GM12878 (cell line): ENCODE measurements at regions not wholly inside any gene's neighbourhood (a gene's known extent, or its start where the extent isn't known, plus 50 kb on each side); places are given as distances from the start of the nearest gene placed in this dataset.

Experiments used
- ATAC-seq: fragments of 200-7000 bp; cut with Tn5 transposase; 3 replicates; pipeline ENCODE4 v1.9.1; 2020; ENCODE audit warnings: mild to moderate bottlenecking, moderate library complexity
- BruUV-seq: library from RNA; stranded (reverse); fragments of 400-500 nt; replicated peaks from 2 replicates; lab custom pipeline; 2021; lab: Mats Ljungman, UMichigan
- CTCF ChIA-PET: fragments of 300-600 bp; sonication (Branson Sonifier 250); formaldehyde crosslinking; extraction: SDS; loops from one replicate; lab custom pipeline; 2021; ENCODE audit warnings: inconsistent platforms; lab: Yijun Ruan, JAX
- POLR2A ChIA-PET: fragments of 350-600 bp; formaldehyde crosslinking; extraction: SDS; loops from one replicate; lab custom pipeline; 2021; ENCODE audit warnings: inconsistent platforms; lab: Charles Lee
- RAD21 ChIA-PET: fragments of 300-600 bp; sonication (Branson Sonifier 250); formaldehyde crosslinking; loops from one replicate; lab custom pipeline; 2023; ENCODE audit warnings: antibody characterized with exemption; ENCODE audit not compliant: unreplicated experiment; lab: Charles Lee
- SMC1A ChIA-PET: fragments of 300-600 bp; sonication (Branson Sonifier 250); formaldehyde crosslinking; loops from one replicate; lab custom pipeline; 2023; ENCODE audit not compliant: unreplicated experiment, uncharacterized antibody; lab: Charles Lee
- DNase-seq: peaks from one replicate; pipeline ENCODE4 v3.0.0-alpha.2; 2011; ENCODE audit warnings: low read depth, low spot score
- FAIRE-seq: peaks from 3 replicates; lab custom pipeline; 2011; peaks lifted over from hg19 to GRCh38; lab: Jason Lieb, UNC
- H2AFZ ChIP-seq: 2 replicates; pipeline ENCODE4 v1.6.0; 2011; ENCODE audit warnings: low read depth, low read length, control low read depth; ENCODE audit not compliant: control insufficient read depth
- H3K27ac ChIP-seq: 2 replicates; pipeline ENCODE4 v1.5.1; 2011; ENCODE audit warnings: control low read depth; ENCODE audit not compliant: control insufficient read depth, insufficient read depth
- H3K27me3 ChIP-seq, 2 experiments: replicated peaks in 1 of 2; 2 replicates each; pipeline versions ENCODE4 v1.6.0 to v1.6.1; 2011; ENCODE audit warnings: low read length in 1 of 2; ENCODE audit not compliant: control insufficient read depth in 2 of 2, insufficient read depth in 2 of 2
- H3K36me3 ChIP-seq, 2 experiments: 2 replicates each; pipeline ENCODE4 v1.5.1; 2011; ENCODE audit warnings: low read length in 1 of 2; ENCODE audit not compliant: control insufficient read depth in 2 of 2, insufficient read depth in 2 of 2
- H3K4me1 ChIP-seq: 2 replicates; pipeline ENCODE4 v1.6.1; 2011; ENCODE audit warnings: mild to moderate bottlenecking, low read length, moderate library complexity, mixed read lengths; ENCODE audit not compliant: control insufficient read depth, insufficient read depth
- H3K4me2 ChIP-seq: 2 replicates; pipeline ENCODE4 v1.6.0; 2011; ENCODE audit warnings: control low read depth; ENCODE audit not compliant: control insufficient read depth, insufficient read depth
- H3K4me3 ChIP-seq: fragments of 200-600 bp; sonication (generic); 2 replicates; pipeline ENCODE4 v1.5.1; 2016
- H3K79me2 ChIP-seq: 2 replicates; pipeline ENCODE4 v1.6.0; 2011; ENCODE audit warnings: low read length; ENCODE audit not compliant: control insufficient read depth, insufficient read depth
- H3K9ac ChIP-seq: 2 replicates; pipeline ENCODE4 v1.8.0; 2011; ENCODE audit warnings: low read length, control low read depth, mixed read lengths; ENCODE audit not compliant: control insufficient read depth, insufficient read depth
- H3K9me3 ChIP-seq: replicated peaks from 3 replicates; pipeline ENCODE4 v1.5.1; 2011; ENCODE audit warnings: mild to moderate bottlenecking, low read length; ENCODE audit not compliant: control insufficient read depth, insufficient read depth
- H4K20me1 ChIP-seq: 2 replicates; pipeline ENCODE4 v1.6.0; 2011; ENCODE audit not compliant: control insufficient read depth, insufficient read depth
- CBX3 ChIP-seq: fragments of 200-600 bp; sonication (generic); IDR thresholded peaks from 2 replicates; pipeline ENCODE4 v1.6.1; 2016; ENCODE audit warnings: low read depth, borderline replicate concordance
- CHD2 ChIP-seq: IDR thresholded peaks from 2 replicates; pipeline ENCODE4 v1.6.1; 2011; ENCODE audit warnings: low read depth, low read length, improper control_type of control experiment, borderline replicate concordance
- HCFC1 ChIP-seq: fragments of 150-350 bp; IDR thresholded peaks from 2 replicates; pipeline ENCODE4 v1.6.1; 2014; ENCODE audit warnings: low read length
- HDGF ChIP-seq: fragments of 450-650 bp; IDR thresholded peaks from 2 replicates; pipeline ENCODE4 v1.6.1; 2016; ENCODE audit warnings: antibody characterized with exemption
- KAT2A ChIP-seq: conservative IDR thresholded peaks from 2 replicates; pipeline ENCODE4 v1.6.1; 2011; ENCODE audit warnings: low read depth, low read length; ENCODE audit not compliant: control insufficient read depth
- KDM1A ChIP-seq: fragments of 200-600 bp; sonication (generic); IDR thresholded peaks from 2 replicates; pipeline ENCODE4 v1.6.1; 2016; ENCODE audit warnings: borderline replicate concordance
- MAX ChIP-seq: IDR thresholded peaks from 2 replicates; pipeline ENCODE4 v1.6.1; 2012; ENCODE audit warnings: low read depth, low read length, improper control_type of control experiment
- NR2C1 ChIP-seq: fragments of 450-650 bp; IDR thresholded peaks from 2 replicates; pipeline ENCODE4 v1.6.1; 2017; ENCODE audit warnings: antibody characterized with exemption, mild to moderate bottlenecking, moderate library complexity
- POU2F2 ChIP-seq: IDR thresholded peaks from 3 replicates; pipeline ENCODE4 v1.6.1; 2011; ENCODE audit warnings: low read depth, mild to moderate bottlenecking, low read length, borderline replicate concordance
- RAD21 ChIP-seq: IDR thresholded peaks from 2 replicates; pipeline ENCODE4 v1.6.1; 2011; ENCODE audit warnings: mild to moderate bottlenecking, low read depth, low read length, moderate library complexity; ENCODE audit not compliant: insufficient read depth
- RB1 ChIP-seq: fragments of 450-650 bp; formaldehyde crosslinking; IDR thresholded peaks from 2 replicates; pipeline ENCODE4 v1.6.1; 2017; ENCODE audit warnings: mild to moderate bottlenecking, borderline replicate concordance
- SMAD5 ChIP-seq: IDR thresholded peaks from 2 replicates; pipeline ENCODE4 v1.6.1; 2016; ENCODE audit warnings: antibody characterized with exemption, low read depth
- STAT1 ChIP-seq: fragments of 450-650 bp; conservative IDR thresholded peaks from 2 replicates; pipeline ENCODE4 v1.6.1; 2014; ENCODE audit warnings: antibody characterized with exemption, mild to moderate bottlenecking
- TCF7 ChIP-seq: IDR thresholded peaks from 2 replicates; pipeline ENCODE4 v1.6.1; 2014; ENCODE audit warnings: antibody characterized with exemption, borderline replicate concordance
- ZNF207 ChIP-seq: fragments of 450-650 bp; IDR thresholded peaks from 2 replicates; pipeline ENCODE4 v1.6.1; 2014; ENCODE audit warnings: antibody characterized with exemption, mild to moderate bottlenecking, borderline replicate concordance
- WGBS: methylation state at CpG from one replicate; pipeline ENCODE4 v1.1.6; 2016; ENCODE audit warnings: low lambda C conversion rate; ENCODE audit not compliant: insufficient replicate concordance, insufficient coverage; ENCODE audit errors: missing lambda C conversion rate; 5-methylcytosine and 5-hydroxymethylcytosine counted together
- in situ Hi-C: fragments of 300-500 bp; cut with MboI; formaldehyde crosslinking; loops from 9 replicates; pipeline ENCODE4 v1.14.3; 2018; ENCODE audit warnings: mixed read lengths
- intact Hi-C: fragments of 100-400 bp; cut with micrococcal nuclease; formaldehyde crosslinking; loops from one replicate; pipeline ENCODE4 v1.14.2; 2022; ENCODE audit not compliant: unreplicated experiment
- TF ChIP-seq, protein P1 (sequence below): fragments of 450-650 bp; IDR thresholded peaks from 2 replicates; pipeline ENCODE4 v1.6.1; 2017; ENCODE audit warnings: mild to moderate bottlenecking, moderate library complexity

DNA sequence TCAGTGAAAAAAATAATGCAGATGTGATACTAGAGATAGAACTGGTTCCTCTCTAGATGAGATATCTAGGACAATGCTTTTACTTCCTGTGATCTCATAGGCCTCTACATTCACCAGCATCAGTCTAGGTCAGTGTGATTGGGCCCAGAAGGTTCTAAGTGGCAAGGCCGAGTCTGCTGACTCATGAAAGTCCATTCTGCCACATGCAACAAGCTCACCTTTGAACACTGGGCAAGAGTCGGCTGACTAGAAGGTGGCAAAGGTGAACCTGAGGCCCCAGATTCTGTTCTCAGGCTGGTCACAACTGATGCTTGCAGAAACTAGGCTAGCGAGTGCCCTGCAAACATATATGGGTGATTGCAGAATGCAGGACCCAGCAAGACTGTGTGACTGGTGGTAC lies 105.7 kb upstream of the PLXNA4 start:
- TF ChIP-seq MAX (no peak), ZNF207 (no peak), STAT1 (no peak), RAD21 (no peak), TCF7 (no peak), POU2F2 (no peak), HCFC1 (no peak), SMAD5 (no peak), CHD2 (no peak), KAT2A (no peak), KDM1A (no peak), RB1 (no peak), HDGF (no peak), CBX3 (no peak), NR2C1 (no peak)
- TF ChIP-seq, protein P1, sequence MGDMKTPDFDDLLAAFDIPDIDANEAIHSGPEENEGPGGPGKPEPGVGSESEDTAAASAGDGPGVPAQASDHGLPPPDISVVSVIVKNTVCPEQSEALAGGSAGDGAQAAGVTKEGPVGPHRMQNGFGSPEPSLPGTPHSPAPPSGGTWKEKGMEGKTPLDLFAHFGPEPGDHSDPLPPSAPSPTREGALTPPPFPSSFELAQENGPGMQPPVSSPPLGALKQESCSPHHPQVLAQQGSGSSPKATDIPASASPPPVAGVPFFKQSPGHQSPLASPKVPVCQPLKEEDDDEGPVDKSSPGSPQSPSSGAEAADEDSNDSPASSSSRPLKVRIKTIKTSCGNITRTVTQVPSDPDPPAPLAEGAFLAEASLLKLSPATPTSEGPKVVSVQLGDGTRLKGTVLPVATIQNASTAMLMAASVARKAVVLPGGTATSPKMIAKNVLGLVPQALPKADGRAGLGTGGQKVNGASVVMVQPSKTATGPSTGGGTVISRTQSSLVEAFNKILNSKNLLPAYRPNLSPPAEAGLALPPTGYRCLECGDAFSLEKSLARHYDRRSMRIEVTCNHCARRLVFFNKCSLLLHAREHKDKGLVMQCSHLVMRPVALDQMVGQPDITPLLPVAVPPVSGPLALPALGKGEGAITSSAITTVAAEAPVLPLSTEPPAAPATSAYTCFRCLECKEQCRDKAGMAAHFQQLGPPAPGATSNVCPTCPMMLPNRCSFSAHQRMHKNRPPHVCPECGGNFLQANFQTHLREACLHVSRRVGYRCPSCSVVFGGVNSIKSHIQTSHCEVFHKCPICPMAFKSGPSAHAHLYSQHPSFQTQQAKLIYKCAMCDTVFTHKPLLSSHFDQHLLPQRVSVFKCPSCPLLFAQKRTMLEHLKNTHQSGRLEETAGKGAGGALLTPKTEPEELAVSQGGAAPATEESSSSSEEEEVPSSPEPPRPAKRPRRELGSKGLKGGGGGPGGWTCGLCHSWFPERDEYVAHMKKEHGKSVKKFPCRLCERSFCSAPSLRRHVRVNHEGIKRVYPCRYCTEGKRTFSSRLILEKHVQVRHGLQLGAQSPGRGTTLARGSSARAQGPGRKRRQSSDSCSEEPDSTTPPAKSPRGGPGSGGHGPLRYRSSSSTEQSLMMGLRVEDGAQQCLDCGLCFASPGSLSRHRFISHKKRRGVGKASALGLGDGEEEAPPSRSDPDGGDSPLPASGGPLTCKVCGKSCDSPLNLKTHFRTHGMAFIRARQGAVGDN: no peak
- H3K79me2 ChIP-seq: no peaks in the 10 kb centered on the region
- WGBS: 37% methylated on average over 3 of the region's 3 CpGs
- no peaks in the 10 kb centered on the region for H4K20me1 ChIP-seq
- H3K36me3 ChIP-seq: no peaks in the 10 kb centered on the region
- no TSS peak for BruUV-seq
- RAD21 ChIA-PET: no interaction called here
- no peak overlapping the region for H3K4me2 ChIP-seq
- H3K9ac ChIP-seq: no peak overlapping the region
- no peak for ATAC-seq
- no peak overlapping the region for H3K27ac ChIP-seq
- intact Hi-C loops (no loop called here), in situ Hi-C loops (no loop called here)
- DNase-seq: no peak
- no peaks in the 10 kb centered on the region; a peak in 1 of 4 replicates for H3K27me3 ChIP-seq
- H3K9me3 ChIP-seq: no peaks in the 10 kb centered on the region
- no peak overlapping the region for H2AFZ ChIP-seq
- H3K4me3 ChIP-seq: no peak overlapping the region
- CTCF ChIA-PET: no interaction called here
- no peaks in the 10 kb centered on the region for H3K4me1 ChIP-seq
- SMC1A ChIA-PET: interaction anchor here (0.6 kb wide), 1 partner anchor 37 kb away, joined by 3 read pairs; no protein-coding TSS in a partner anchor
- POLR2A ChIA-PET: no interaction called here
- no peak for FAIRE-seq
